ENCODE measurements at regions not wholly inside any gene's neighbourhood (a gene's known extent, or its start where the extent isn't known, plus 50 kb on each side); places are given as distances from the start of the nearest gene placed in this dataset.

DNA sequence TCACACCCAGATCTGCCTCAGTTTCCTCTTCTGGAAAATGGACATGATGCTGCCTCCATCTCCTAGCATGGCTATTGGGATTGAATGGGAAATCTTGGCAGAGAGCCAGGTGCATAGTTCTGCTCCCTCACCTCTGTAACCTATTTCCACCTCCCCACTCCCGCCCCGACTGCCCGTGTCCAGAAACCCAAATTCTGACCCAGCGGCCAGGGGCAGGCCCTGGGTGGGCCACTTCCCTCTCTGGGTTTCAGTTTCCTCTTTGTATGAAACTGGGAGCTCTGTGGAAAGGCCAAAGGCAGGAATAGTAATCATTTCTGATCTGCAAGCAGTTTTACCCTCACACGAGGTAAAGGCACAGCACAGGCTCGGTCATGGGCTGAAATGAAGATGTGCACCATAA is 74.1 kb upstream of the DUSP5 start:
- no peaks in the 10 kb centered on the region; the same call in 1 of the 2 replicates for H3K27me3 ChIP-seq
- no peak overlapping the region for H3K4me3 ChIP-seq
- H3K27ac ChIP-seq: no peak overlapping the region
- H3K36me3 ChIP-seq: no peaks in the 10 kb centered on the region
- no peak for DNase-seq
- no peaks in the 10 kb centered on the region for H3K9me3 ChIP-seq (replicated peaks)
- peaks cover 10% of the 10 kb centered on the region; the same call in 1 of the 2 replicates for H3K4me1 ChIP-seq

GRCh38 chr10:110425684-110426293 is 71.9 kb upstream of the DUSP5 start:
- H3K9me3 ChIP-seq (replicated peaks): no peaks in the 10 kb centered on the region
- no peak overlapping the region for H3K4me3 ChIP-seq
- no peaks in the 10 kb centered on the region for H3K36me3 ChIP-seq
- DNase-seq: no peak
- H3K4me1 ChIP-seq: peaks cover 10% of the 10 kb centered on the region; the same call in 1 of the 2 replicates
- H3K27me3 ChIP-seq: no peaks in the 10 kb centered on the region; the same call in 1 of the 2 replicates
- H3K27ac ChIP-seq: no peak overlapping the region

- no peaks in the 10 kb centered on the region; the same call in 1 of the 2 replicates for H3K27me3 ChIP-seq
- H3K9me3 ChIP-seq (replicated peaks): no peaks in the 10 kb centered on the region
- peaks cover 10% of the 10 kb centered on the region; the same call in 1 of the 2 replicates for H3K4me1 ChIP-seq
- DNase-seq: no peak
- no peaks in the 10 kb centered on the region for H3K36me3 ChIP-seq
- no peak overlapping the region for H3K27ac ChIP-seq
- H3K4me3 ChIP-seq: no peak overlapping the region
These were observed 71.2 kb upstream of the DUSP5 start for GRCh38 chr10:110426294-110427181.

GRCh38 chr10:110429301-110429700 is 68.4 kb upstream of the DUSP5 start:
- DNase-seq: peak in 1 of 2 experiments; percentile 41
- Histone ChIP-seq H3K9me3 (replicated peaks) (no peaks in the 10 kb centered on the region), H3K4me3 (no peak overlapping the region), H3K4me1 (peaks cover 10% of the 10 kb centered on the region; the same call in 1 of the 2 replicates), H3K27me3 (no peaks in the 10 kb centered on the region; the same call in 1 of the 2 replicates), H3K27ac (no peak overlapping the region), H3K36me3 (no peaks in the 10 kb centered on the region)

DNA sequence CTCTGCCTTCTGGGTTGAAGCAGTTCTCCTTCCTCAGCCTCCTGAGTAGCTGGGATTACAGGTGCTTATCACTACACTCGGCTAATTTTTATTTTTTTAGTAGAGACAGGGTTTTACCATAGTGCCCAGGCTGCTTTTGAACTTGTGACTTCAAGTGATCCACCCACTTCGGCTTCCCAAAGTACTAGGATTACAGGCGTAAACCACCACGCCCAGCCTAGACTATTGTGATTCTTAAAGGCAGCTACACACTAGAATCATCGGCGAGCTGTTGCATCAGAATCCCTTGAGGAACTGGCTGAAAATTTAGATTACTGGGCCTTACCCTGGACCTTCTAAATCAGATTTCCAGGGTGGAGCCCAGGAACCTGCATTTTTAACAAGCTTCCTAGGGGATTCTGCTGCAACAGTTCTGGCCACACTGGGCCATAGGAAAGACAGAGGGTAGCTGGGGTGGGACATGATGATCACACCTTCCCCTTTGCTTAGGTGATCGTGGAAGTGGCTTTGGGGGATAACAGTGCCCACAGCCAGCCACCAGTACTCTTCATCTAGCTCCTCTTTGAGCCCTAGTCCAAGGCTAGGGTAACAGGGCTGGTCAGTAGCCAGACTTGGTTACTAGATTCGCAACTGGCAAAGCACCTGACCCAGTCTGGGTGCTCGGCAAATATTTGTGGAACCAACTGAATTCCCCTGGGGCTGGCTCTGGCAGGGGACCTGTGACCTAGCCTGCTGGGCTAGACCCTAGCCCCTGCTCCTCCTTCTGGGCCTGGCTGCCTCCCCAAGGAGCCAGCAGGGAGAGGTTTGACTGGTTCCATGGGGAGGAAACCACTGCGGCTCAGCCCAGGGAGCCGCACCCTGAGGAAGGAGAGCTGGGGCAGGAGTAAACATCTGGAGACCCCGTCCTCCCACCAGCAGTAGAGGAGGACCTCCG is 67.1 kb upstream of the DUSP5 start:
- Histone ChIP-seq H3K36me3 (no peaks in the 10 kb centered on the region), H3K27ac (no peak overlapping the region), H3K27me3 (no peaks in the 10 kb centered on the region; the same call in 1 of the 2 replicates), H3K4me3 (no peak overlapping the region), H3K9me3 (replicated peaks) (no peaks in the 10 kb centered on the region), H3K4me1 (peaks cover 10% of the 10 kb centered on the region; the same call in 1 of the 2 replicates)
- no peak for DNase-seq

DNA sequence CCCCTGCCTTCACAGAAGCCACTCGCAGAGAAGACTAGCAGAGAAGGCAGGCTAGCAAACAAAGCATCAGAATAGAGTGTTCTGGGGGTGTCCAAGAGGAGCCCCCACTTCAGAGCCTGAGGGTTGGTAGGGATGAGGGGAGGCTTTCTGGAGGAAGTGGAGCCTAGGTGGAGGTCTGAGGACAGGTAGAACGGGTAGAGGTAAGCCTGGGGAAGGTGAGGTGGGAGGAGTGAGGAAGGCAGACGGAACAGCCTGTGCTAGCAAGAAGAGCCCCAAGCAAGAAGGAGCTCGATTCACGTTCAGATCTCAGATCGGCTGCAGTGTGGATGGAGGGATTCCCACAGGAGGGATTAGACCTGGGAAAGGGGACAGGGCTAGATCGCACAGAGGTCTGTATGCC is 66.0 kb upstream of the DUSP5 start:
- no peak for DNase-seq
- no peak overlapping the region for H3K4me3 ChIP-seq
- H3K27me3 ChIP-seq: no peaks in the 10 kb centered on the region; the same call in 1 of the 2 replicates
- peaks cover under 1% of the 10 kb centered on the region; the same call in 1 of the 2 replicates for H3K4me1 ChIP-seq
- H3K36me3 ChIP-seq: no peaks in the 10 kb centered on the region
- H3K27ac ChIP-seq: no peak overlapping the region
- no peaks in the 10 kb centered on the region for H3K9me3 ChIP-seq (replicated peaks)

DNA sequence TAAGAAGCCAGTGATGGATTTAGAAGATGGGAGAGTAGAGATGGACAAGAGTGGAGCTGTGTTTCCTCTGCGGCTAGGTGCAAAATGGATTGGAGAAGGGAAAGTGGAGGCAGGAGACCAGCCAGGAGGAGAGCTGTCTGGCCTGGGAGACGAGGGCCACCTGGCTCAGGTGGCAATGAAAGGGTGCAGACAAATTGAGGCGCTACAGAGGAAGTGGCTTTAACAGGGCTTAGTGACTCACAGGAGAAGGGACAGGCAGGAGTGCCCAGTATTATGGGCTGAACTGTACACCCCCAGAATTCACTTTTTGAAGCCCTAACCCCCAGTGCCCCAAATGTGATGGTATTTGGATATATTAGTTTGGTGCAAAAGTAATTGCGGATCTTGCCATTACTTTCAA is 65.6 kb upstream of the DUSP5 start:
- Histone ChIP-seq H3K4me3 (no peak overlapping the region), H3K9me3 (replicated peaks) (no peaks in the 10 kb centered on the region), H3K27me3 (no peaks in the 10 kb centered on the region), H3K36me3 (no peaks in the 10 kb centered on the region), H3K27ac (no peak overlapping the region), H3K4me1 (no peaks in the 10 kb centered on the region)
- DNase-seq: no peak

- no peaks in the 10 kb centered on the region for H3K9me3 ChIP-seq (replicated peaks)
- H3K27ac ChIP-seq: no peak overlapping the region
- no peaks in the 10 kb centered on the region for H3K36me3 ChIP-seq
- no peak for DNase-seq
- no peaks in the 10 kb centered on the region for H3K27me3 ChIP-seq
- H3K4me1 ChIP-seq: no peaks in the 10 kb centered on the region
- H3K4me3 ChIP-seq: no peak overlapping the region
These were observed 64.7 kb upstream of the DUSP5 start for GRCh38 chr10:110432814-110433565.

- no peaks in the 10 kb centered on the region for H3K36me3 ChIP-seq
These were observed 64.0 kb upstream of the DUSP5 start for GRCh38 chr10:110433740-110434139.

DNA sequence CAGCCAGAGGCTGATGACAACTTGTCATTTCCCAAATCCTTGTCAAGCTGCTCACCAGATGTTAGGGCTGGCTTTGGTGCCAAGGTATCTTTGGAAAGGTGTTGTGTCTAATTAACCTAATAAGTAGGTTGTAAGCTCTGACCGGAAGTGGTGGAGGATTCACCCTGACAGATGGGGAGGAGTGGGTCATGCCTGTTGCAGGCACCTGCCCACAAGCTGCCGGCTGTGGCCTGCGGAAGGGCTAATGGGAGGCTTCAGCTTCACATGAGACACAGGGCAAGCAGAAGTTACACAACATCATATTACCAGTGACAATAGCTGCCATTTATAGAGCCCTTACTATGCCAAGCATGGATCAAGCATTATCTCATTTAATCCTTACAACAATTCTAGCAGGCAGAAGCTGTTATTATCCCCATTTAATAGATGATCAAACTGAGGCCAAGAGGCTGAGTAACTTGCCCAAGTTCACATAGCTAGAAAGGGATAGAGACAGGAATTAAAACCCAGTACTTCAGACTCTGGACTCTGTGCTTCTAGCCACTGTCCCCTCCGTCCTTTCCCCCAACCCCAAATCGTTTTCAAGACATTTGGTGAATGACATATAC is 63.1 kb upstream of the DUSP5 start:
- H3K27me3 ChIP-seq: no peaks in the 10 kb centered on the region
- DNase-seq: no peak
- no peaks in the 10 kb centered on the region for H3K4me1 ChIP-seq
- H3K36me3 ChIP-seq: no peaks in the 10 kb centered on the region
- no peak overlapping the region for H3K4me3 ChIP-seq
- no peak overlapping the region for H3K27ac ChIP-seq
- H3K9me3 ChIP-seq (replicated peaks): no peaks in the 10 kb centered on the region

More at GRCh38 chr10:110433740-110434139, 64.0 kb upstream of the DUSP5 start:
- H3K27ac ChIP-seq: no peak overlapping the region
- H3K4me3 ChIP-seq: no peak overlapping the region
- no peaks in the 10 kb centered on the region for H3K27me3 ChIP-seq
- no peaks in the 10 kb centered on the region for H3K4me1 ChIP-seq
- H3K9me3 ChIP-seq (replicated peaks): no peaks in the 10 kb centered on the region
- DNase-seq: no peak

GRCh38 chr10:110436554-110437350 is 61.0 kb upstream of the DUSP5 start:
- H3K36me3 ChIP-seq: no peaks in the 10 kb centered on the region
- H3K9me3 ChIP-seq (replicated peaks): no peaks in the 10 kb centered on the region
- H3K27me3 ChIP-seq: no peaks in the 10 kb centered on the region
- no peak overlapping the region for H3K27ac ChIP-seq
- DNase-seq: no peak
- H3K4me3 ChIP-seq: no peak overlapping the region
- H3K4me1 ChIP-seq: no peaks in the 10 kb centered on the region

- no peak overlapping the region for H3K4me3 ChIP-seq
- no peak overlapping the region for H3K27ac ChIP-seq
- no peak for DNase-seq
- no peaks in the 10 kb centered on the region for H3K27me3 ChIP-seq
- no peaks in the 10 kb centered on the region for H3K9me3 ChIP-seq (replicated peaks)
- no peaks in the 10 kb centered on the region for H3K4me1 ChIP-seq
- H3K36me3 ChIP-seq: no peaks in the 10 kb centered on the region
These were observed 60.4 kb upstream of the DUSP5 start for GRCh38 chr10:110437351-110437605.

DNA sequence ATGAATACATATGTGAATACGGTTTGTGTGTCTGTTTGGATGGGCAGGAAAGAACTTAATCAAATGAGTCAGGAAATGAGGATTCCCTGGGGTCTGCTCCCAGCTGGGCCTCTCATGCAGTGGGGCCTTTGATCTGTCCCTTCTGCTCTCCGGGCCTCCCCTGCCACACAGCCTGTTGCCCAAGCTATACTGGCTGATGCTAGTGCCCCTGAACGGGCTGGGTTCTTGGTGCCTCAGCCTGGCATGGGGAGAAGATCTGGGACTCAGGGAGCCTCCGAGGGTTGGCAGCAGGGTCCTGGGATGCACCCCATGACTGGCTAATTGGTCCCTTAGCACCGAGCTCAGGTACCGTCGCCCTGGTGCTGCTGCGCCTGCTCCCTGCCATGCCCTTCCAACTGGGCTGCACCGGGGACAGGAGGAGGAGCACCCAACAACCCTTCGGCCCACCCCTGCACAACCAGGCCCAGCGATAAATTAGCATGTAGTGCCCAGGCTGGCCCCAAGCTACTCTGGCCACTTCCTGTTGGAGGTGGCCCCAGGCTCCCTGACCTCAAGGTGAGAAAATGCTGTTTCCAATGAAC is 59.9 kb upstream of the DUSP5 start:
- Histone ChIP-seq H3K4me3 (no peak overlapping the region), H3K27me3 (no peaks in the 10 kb centered on the region), H3K27ac (no peak overlapping the region), H3K4me1 (no peaks in the 10 kb centered on the region), H3K36me3 (no peaks in the 10 kb centered on the region), H3K9me3 (replicated peaks) (no peaks in the 10 kb centered on the region)
- no peak for DNase-seq

Data from SJCRH30 (cell line).